Activated CD4-positive, CD25-positive, alpha-beta regulatory T cell treated with anti-CD3 and anti-CD28 coated beads, Interleukin-2, amount 50 U/mL, for 16 hours (primary cell): ENCODE measurements at regions not wholly inside any gene's neighbourhood (a gene's known extent, or its start where the extent isn't known, plus 50 kb on each side); places are given as distances from the start of the nearest gene placed in this dataset.

ENCODE experiments used
- DNase-seq: peaks from one replicate; pipeline ENCODE4 v3.0.0-alpha.2; 2020; ENCODE audit warnings: low read depth, low spot score

DNA sequence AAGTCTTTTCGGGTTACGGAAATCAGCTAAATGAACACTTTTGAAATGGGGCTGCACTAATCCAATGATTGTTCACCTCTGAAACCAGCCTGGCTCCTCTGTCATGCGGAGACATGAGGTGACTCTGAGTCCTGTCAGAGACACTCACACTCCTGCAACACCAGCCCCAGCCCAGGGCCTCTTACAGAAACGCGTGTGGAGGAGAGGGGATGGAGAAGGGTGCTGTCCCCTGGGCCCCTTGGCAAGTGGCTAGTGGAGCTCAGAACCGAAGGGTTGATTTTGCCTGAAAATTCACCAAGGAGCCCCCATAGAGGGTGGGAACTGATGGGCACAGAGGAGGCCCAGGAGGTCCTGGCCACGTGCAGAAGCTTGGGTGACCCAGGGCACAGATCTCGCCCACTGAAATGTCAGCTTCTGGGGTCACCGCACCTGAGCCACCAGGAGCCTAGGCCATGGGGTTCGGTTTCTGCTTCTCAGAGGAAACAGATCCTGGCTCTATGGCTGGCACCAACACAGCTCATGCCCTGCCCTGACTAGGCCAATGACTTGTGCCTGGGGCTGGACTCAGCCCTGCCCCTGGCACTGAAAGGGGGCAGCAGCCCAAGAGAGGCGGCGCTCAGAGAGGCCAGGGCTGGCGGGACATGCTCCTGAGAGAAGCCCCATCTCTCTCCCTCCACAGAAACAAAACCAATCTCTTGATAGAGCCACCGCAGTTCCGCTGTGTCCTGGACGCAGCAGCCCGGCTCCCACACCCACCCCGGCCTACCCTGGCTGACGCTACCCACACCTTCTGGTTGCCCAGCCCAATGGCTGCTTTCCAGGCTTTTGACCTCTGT lies 144.7 kb downstream of the ERMARD start:
- DNase-seq, result no peak

- no peak for DNase-seq
Observed at GRCh38 chr6:169895000-169895759, 143.8 kb downstream of the ERMARD start.

DNA sequence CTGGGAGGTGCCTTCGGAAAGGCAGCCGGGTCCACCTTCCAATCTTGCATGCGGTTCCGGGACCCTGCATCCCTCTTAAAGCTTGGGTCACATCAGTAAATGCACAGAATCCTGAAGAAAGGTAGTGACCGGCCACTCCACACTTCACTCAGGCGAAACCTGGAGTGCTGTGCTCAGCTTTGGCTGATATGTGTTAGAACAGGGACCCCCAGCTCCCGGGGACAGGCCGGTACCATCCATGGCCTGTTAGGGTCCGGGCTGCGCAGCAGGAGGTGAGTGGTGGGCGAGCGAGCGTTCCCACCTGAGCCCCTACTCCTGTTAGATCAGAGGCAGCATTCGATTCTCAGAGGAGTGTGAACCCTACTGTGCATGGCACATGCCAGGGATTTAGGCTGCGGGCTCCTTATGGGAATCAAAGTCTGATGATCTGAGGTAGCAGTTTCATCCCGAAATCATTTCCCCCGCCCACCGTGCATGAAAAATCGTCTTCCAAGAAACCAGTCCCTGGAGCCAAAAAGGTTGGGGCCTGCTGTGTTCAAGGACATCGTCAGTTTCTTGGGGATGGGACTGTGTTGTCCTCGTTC lies 143.0 kb downstream of the ERMARD start:
- DNase-seq, result no peak

- no peak for DNase-seq
Observed at GRCh38 chr6:169893624-169894023, 142.2 kb downstream of the ERMARD start.

DNA sequence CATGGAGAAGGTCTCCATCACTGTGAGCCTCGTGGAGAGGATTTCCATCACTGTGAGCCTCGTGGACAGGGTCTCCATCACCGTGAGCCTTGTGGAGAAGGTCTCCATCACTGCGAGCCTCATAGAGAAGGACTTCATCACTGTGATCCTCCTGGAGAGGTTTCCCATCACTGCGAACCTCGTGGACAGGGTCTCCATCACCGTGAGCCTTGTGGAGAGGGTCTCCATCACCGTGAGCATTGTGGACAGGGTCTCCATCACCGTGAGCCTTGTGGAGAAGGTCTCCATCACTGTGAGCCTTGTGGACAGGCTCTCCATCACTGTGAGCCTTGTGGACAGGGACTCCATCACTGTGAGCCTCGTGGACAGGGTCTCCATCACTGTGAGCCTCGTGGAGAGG lies 140.4 kb downstream of the ERMARD start:
- no peak for DNase-seq

DNA sequence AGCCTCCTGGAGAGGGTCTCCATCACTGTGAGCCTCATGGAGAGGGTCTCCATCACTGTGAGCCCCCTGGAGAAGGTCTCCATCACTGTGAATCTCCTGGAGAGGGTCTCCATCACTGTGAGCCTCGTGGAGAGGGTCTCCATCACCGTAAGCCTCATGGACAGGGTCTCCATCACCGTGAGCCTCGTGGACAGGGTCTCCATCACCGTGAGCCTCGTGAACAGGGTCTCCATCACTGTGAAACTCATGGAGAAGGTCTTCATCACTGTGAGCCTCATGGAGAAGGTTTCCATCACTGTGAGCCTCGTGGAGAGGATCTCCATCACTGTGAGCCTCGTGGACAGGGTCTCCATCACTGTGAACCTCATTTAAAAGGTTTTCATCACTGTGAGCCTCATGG lies 140.0 kb downstream of the ERMARD start:
- DNase-seq, result no peak

GRCh38 chr6:169890901-169891300 lies 139.5 kb downstream of the ERMARD start:
- DNase-seq, result no peak

- no peak for DNase-seq
Observed at GRCh38 chr6:169890049-169890448, 138.6 kb downstream of the ERMARD start.

- DNase-seq, result no peak
Observed at GRCh38 chr6:169887529-169888140, 136.2 kb downstream of the ERMARD start.

DNA sequence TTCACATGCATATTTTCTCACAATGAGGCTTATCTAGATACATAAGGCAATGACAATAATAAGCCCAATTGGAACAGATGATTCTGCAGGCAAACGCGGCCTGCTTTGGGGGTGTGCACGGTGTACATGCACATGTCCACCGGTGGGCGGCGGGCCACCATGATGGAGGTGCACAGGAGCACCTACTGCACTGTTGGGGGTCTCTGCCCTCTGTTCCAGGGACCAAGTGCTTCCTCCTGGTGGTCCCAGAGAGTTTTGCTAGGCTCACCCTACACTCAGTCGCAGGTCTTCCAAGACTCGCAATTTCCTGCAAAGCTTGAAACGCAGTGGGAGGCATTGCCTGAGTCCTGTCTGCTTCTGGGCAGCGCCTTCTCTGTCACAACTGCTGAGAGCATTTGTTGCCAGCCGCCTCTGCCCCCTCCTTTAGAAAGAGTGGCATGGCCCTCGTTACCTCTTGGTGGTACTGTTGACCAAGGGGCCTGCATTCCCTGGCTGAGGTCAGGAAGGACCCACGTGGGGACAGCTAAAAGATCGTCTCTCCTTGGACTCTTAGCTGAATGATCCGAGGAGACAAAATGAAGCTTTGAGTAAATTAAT lies 135.3 kb downstream of the ERMARD start:
- DNase-seq, result no peak

- DNase-seq, result no peak
Observed at GRCh38 chr6:169885831-169886230, 134.4 kb downstream of the ERMARD start.

DNA sequence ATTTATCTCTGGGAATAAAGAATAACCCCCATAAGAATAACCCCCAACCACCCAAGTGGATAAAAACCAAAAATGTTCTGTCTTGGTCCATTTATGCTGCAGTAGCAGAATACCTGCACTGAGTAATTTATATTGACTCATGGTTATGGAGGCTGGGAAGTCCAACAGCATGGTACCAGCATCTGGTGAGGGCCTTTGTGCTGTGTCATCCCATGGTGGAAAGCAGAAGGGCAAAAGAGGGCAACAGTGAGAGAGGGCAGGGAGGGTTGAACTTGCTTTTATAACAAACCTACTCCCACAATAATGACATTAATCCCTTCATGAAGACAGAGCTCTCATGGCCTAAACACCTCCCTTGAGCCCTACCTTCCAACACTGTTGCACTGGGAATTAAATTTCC lies 133.7 kb downstream of the ERMARD start:
- DNase-seq, result no peak

DNA sequence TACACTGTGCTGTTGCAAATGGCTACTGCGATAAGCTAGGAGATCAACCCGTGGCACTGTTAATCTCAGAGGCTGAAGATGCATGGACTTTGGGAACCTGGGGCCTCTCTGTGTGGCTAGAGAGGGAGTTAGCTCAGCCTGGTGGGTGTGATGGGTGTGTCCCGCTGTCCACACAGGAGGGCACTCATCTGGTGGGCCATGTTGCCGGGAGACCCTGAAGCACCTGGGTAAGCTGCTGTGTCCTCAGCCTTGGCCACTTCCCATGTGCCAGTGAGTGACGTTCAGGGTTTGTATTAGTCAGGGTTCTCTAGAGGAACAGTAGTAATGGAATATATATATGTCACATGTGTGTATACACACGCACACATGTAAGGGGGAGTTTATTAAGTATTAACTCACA lies 132.7 kb downstream of the ERMARD start:
- no peak for DNase-seq

- DNase-seq, result no peak
Observed at GRCh38 chr6:169883316-169883715, 131.9 kb downstream of the ERMARD start.

DNA sequence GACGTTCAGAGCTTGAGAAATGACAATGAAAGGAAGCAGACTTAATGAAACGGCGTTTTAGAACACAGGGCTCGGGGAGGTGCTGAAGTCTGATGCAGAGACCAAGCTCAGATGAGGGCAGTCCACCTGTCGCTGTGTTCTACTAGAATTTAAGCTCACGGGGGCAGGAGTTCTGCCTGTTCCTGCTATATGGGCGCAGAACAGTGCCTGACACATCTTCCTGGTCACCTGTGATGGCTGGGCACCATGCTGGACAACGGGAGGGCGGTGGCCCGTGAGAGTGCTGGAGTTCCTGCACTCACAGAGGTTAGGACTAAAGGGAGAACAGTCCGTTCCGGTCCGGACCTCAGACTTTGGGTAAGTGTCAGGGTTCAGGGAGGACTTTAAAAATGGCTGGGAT lies 130.6 kb downstream of the ERMARD start:
- DNase-seq, result no peak

DNA sequence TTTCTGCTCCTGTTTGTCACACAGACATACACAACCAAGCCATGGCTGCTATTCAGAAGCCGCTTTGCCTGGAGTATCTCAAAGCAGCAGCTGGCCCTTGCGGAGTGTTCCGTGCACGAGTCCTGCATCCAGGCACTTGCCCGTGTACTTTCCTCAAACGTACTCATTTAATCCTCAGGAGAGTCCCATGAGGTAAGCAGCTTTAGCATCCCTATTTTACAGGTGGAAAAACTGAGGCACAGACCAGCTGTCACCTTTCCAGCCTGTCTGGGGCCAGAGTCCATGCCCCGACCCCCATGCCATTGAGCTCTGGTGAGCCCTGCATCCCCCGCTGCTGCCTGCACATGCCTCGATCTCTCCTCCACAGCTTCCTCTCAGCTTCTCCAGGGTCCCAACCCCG lies 130.0 kb downstream of the ERMARD start:
- DNase-seq, result no peak

GRCh38 chr6:169880516-169880915 lies 129.1 kb downstream of the ERMARD start:
- no peak for DNase-seq

DNA sequence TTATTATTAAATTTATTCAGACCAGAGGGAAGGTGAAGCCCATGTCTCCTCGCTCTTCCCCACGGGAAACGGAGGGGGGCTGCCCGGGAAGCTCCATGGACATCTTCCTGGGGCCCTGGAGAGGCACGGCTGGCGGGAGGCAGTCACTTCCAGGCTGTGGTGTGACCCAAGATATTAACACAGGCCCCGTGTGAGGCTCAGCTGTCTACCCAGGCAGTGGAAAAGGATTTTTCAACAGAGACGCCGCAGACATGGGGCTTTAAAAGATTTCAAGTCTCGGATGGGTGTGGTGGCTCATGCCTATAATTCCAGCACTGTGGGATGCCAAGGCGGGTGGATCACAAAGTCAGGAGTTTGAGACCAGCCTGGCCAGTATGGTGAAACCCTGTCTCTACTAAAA lies 117.9 kb downstream of the ERMARD start:
- no peak for DNase-seq

GRCh38 chr6:169868458-169868857 lies 117.0 kb downstream of the ERMARD start:
- no peak for DNase-seq

- no peak for DNase-seq
Observed at GRCh38 chr6:169867751-169868191, 116.3 kb downstream of the ERMARD start.

DNA sequence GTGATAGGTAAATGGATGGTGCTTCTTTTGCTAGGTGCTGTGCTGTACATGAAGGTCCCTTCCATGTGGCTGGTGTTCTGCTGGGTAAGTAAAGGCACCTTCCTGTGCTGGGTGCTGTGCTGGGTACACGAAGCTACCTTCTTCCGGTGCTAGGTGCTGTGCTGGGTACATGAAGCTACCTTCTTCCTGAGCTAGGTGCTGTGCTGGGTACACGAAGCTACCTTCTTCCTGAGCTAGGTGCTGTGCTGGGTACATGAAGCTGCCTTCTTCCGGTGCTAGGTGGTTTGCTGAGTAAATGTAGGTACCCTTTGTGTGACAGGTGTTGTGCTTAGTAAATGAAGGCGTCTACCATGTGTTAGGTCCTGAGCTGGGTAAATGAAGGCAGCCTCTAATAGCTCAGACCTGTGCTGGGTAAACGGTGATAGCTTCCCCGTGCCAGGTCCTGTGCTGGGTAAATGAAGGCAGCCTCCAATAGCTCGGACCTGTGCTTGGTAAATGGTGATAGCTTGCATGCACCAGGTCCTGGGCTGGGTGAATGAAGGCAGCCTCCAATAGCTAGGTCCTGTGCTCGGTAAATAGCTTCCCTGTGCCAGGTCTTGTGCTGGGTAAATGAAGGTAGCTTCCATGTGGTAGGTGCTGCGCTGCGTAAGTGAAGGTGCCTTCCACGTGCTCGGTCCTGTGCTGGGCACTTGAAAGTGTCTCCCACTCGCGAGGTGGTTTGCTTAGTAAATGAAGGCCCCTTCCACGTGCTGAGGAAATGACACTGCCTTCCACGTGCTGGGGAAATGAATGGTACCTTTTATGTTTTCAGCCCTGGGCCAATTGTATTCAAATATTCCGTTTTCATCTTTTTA lies 115.5 kb downstream of the ERMARD start:
- no peak for DNase-seq
